Spleen (tissue), 11 donors: ENCODE measurements at regions not wholly inside any gene's neighbourhood (a gene's known extent, or its start where the extent isn't known, plus 50 kb on each side); places are given as distances from the start of the nearest gene placed in this dataset.

Source experiments
- DNase-seq: peaks from one replicate; pipeline ENCODE4 v3.0.0-alpha.2; 2020
- H3K27ac ChIP-seq, 8 donors: fragments of 200-600 bp; sonication (generic) in 7 of 8; 1 replicate in 4 of 8; 2 replicates in 4 of 8; pipeline versions ENCODE4 v1.5.0 to v1.8.0; 2016 to 2021; ENCODE audit warnings: inconsistent platforms in 4 of 8, mild to moderate bottlenecking in 4 of 8, moderate library complexity in 1 of 8
- H3K27me3 ChIP-seq, 7 donors: fragments of 200-600 bp; sonication (generic) in 6 of 7; replicated peaks in 1 of 7; 1 replicate in 4 of 7; 2 replicates in 3 of 7; pipeline versions ENCODE4 v1.5.0 to v1.8.0; 2016 to 2021; ENCODE audit warnings: inconsistent platforms in 3 of 7, mild to moderate bottlenecking in 1 of 7
- H3K36me3 ChIP-seq, 6 donors: fragments of 200-600 bp; sonication (generic) in 5 of 6; 1 replicate in 4 of 6; 2 replicates in 2 of 6; pipeline versions ENCODE4 v1.5.0 to v1.8.0; 2016 to 2021; ENCODE audit warnings: inconsistent platforms in 2 of 6
- H3K4me1 ChIP-seq, 6 donors: fragments of 200-600 bp; sonication (generic) in 5 of 6; 1 replicate in 3 of 6; 2 replicates in 3 of 6; pipeline versions ENCODE4 v1.5.0 to v1.8.0; 2016 to 2021; ENCODE audit warnings: inconsistent platforms in 3 of 6
- H3K4me3 ChIP-seq, 8 donors: fragments of 200-600 bp; sonication (generic) in 7 of 8; 1 replicate in 4 of 8; 2 replicates in 4 of 8; pipeline versions ENCODE4 v1.5.0 to v1.8.0; 2016 to 2021; ENCODE audit warnings: inconsistent platforms in 4 of 8, mild to moderate bottlenecking in 4 of 8, moderate library complexity in 2 of 8
- H3K9me3 ChIP-seq, 8 donors: fragments of 200-600 bp; sonication (generic) in 7 of 8; 1 replicate in 4 of 8; 2 replicates in 4 of 8; pipeline versions ENCODE4 v1.5.0 to v1.8.0; 2016 to 2021; ENCODE audit warnings: inconsistent platforms in 4 of 8
- POLR2A ChIP-seq, 3 donors: fragments of 450-650 bp; IDR thresholded peaks; one replicate each; pipeline ENCODE4 v1.5.1; 2017; ENCODE audit warnings: antibody characterized with exemption in 3 of 3, mild to moderate bottlenecking in 1 of 3
- POLR2AphosphoS5 ChIP-seq, 3 donors: sonication (generic); formaldehyde crosslinking; IDR thresholded peaks; one replicate each; pipeline ENCODE4 v1.5.1; 2017; ENCODE audit warnings: antibody characterized with exemption in 3 of 3
- whole genome bisulfite sequencing, 5 donors: extraction: QIAGEN DNeasy Blood & Tissue Kit in 3 of 5; methylation state at CpG; one replicate each; pipeline versions ENCODE4 v1.1.5 to v1.1.7; 2013 to 2018; 5-methylcytosine and 5-hydroxymethylcytosine counted together
- intact Hi-C: fragments of 100-400 bp; cut with DNase I; formaldehyde crosslinking; loops from one replicate; pipeline ENCODE4 v1.15.0; 2023; ENCODE audit warnings: low total_unique reads
- TF ChIP-seq, protein P1 (sequence below), 11 experiments: fragments of 200-600 bp in 7 of 11; fragments of 450-650 bp in 4 of 11; sonication (generic) in 4 of 11; IDR thresholded peaks in 8 of 11; conservative IDR thresholded peaks in 3 of 11; 1 replicate in 7 of 11; 2 replicates in 4 of 11; pipeline versions ENCODE4 v1.4.0 to v1.8.0; 2016 to 2021; ENCODE audit warnings: antibody characterized with exemption in 11 of 11, inconsistent platforms in 4 of 11, mild to moderate bottlenecking in 1 of 11
- donor health status: healthy with polysubstance abuse.
- donor health status: DM: no; HTN: no; CAD: no; lungs with moderate emphysema.
- donor health status: DM: no; HTN: no; CAD: no.
- donor health status: Bipolar disorder and iron deficiency.
- donor health status: healthy.
- donor health status: DM: no; HTN: no; CAD: no.
- donor health status: DM: yes; HTN: yes; CAD: no.

DNA sequence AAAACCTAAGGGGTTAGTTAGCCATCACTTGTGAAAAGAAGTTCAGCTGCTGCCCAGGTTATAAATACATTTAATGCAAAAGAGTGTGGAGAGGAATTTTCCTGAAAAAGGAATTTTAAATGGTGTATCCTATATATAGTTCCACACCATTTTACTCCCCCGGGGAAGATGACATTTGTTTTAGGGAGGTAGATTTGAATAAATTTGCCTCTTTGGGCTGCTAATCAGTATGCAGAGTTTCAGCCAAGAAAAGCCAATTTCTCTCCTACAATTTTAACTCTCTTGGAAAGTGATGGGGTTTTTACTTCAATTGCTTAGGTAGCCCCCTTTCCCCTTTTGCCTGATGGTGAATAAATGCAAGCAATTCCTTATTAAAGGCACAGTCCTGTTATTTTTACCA, 161.2 kb downstream of the OTOL1 start:
- 55 to 67% (median 66%) methylated on average over 1 of the region's 1 CpG for WGBS, 5 donors
- no peaks in the 10 kb centered on the region for H3K36me3 ChIP-seq
- intact Hi-C loops: no loop called here
- no peaks in the 10 kb centered on the region for H3K4me1 ChIP-seq
- DNase-seq: no peak
- TF ChIP-seq POLR2A (IDR thresholded peaks at IDR 0.05) (no peak), POLR2AphosphoS5 (IDR thresholded peaks at IDR 0.05) (no peak)
- TF ChIP-seq, protein P1, sequence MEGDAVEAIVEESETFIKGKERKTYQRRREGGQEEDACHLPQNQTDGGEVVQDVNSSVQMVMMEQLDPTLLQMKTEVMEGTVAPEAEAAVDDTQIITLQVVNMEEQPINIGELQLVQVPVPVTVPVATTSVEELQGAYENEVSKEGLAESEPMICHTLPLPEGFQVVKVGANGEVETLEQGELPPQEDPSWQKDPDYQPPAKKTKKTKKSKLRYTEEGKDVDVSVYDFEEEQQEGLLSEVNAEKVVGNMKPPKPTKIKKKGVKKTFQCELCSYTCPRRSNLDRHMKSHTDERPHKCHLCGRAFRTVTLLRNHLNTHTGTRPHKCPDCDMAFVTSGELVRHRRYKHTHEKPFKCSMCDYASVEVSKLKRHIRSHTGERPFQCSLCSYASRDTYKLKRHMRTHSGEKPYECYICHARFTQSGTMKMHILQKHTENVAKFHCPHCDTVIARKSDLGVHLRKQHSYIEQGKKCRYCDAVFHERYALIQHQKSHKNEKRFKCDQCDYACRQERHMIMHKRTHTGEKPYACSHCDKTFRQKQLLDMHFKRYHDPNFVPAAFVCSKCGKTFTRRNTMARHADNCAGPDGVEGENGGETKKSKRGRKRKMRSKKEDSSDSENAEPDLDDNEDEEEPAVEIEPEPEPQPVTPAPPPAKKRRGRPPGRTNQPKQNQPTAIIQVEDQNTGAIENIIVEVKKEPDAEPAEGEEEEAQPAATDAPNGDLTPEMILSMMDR (IDR thresholded peaks at IDR 0.05 in 8 of 11, conservative IDR thresholded peaks at IDR 0.05 in 3 of 11): no peak
- H3K27me3 ChIP-seq: no peaks in the 10 kb centered on the region
- no peak overlapping the region for H3K27ac ChIP-seq
- H3K4me3 ChIP-seq: no peak overlapping the region
- no peaks in the 10 kb centered on the region for H3K9me3 ChIP-seq

DNA sequence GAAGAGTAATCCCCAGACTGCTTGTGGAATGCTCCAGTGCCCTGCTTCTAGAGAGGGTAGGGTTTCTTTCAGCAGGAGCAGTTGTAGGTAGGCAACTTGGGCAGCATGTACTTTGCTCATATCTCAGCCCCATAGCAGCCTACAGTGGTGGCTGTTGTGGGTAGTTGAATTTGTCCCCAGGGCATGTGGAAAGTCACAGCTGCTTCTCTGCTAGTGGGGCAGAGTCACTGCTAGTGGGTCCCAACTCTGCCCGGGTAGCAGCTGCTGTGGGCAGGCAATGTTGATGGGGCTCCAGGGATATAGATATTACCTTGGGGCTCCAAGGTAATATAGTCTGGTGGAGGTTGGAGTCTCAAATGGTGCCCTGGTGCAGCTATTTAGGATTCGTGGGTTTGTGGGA, 174.5 kb downstream of the OTOL1 start:
- Histone ChIP-seq H3K36me3 (no peaks in the 10 kb centered on the region), H3K27ac (no peak overlapping the region), H3K9me3 (peaks cover 0 to 23% (median 14%) of the 10 kb centered on the region in 8 donors), H3K4me3 (no peak overlapping the region), H3K27me3 (no peaks in the 10 kb centered on the region), H3K4me1 (no peaks in the 10 kb centered on the region)
- DNase-seq: no peak
- intact Hi-C loops: no loop called here
- 53 to 75% (median 71%) methylated on average over 2 of the region's 2 CpGs for WGBS, 5 donors
- TF ChIP-seq, protein P1 (IDR thresholded peaks at IDR 0.05 in 8 of 11, conservative IDR thresholded peaks at IDR 0.05 in 3 of 11): no peak
- TF ChIP-seq POLR2AphosphoS5 (IDR thresholded peaks at IDR 0.05) (no peak), POLR2A (IDR thresholded peaks at IDR 0.05) (no peak)

DNA sequence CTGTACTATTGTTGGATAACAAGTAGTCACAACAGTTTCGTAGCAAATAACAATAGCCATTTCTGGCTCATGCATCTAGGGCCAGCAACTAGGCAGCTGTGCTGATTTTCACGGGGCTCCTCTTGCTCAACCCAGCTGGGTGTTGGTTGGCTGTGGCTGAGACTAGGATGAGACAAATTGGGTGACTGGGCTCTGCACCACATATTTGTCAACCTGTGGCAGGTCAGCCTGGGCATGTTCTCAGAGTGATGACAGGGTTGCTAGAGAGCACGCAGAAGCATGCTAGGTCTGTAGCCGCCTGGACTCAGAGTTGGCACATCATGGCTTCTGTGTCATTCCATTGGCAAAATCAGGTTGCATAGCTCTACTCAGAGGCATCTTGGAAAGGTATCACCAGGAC, 175.9 kb downstream of the OTOL1 start:
- Histone ChIP-seq H3K4me3 (no peak overlapping the region), H3K36me3 (no peaks in the 10 kb centered on the region), H3K4me1 (no peaks in the 10 kb centered on the region), H3K27me3 (no peaks in the 10 kb centered on the region), H3K27ac (no peak overlapping the region), H3K9me3 (peaks cover 0 to 23% (median 14%) of the 10 kb centered on the region in 8 donors)
- no peak for TF ChIP-seq POLR2AphosphoS5 (IDR thresholded peaks at IDR 0.05)
- no peak for TF ChIP-seq POLR2A (IDR thresholded peaks at IDR 0.05)
- TF ChIP-seq, protein P1 (IDR thresholded peaks at IDR 0.05 in 8 of 11, conservative IDR thresholded peaks at IDR 0.05 in 3 of 11): no peak
- intact Hi-C loops: no loop called here
- DNase-seq: no peak
- 64 to 88% (median 74%) methylated on average over 4 of the region's 4 CpGs for WGBS, 5 donors

DNA sequence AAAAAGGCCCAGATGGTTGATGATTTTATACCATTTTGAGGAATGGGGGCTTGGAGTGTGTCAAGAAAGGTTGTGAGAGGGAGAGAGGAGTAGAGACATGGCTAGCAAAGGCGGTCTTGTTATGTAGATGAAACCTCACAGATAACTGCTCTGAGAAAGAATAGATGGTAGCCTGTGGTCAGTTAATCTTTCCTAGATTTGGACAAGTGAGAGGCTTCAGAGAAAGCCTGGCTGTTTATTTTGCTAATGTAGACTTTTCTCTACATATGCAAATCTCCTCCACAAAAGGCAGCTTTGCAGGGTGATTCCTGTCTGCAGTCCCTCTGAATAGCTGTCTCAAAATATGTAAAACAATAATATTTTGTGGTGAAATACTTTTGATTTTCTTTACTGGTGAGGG, 177.3 kb downstream of the OTOL1 start:
- 85 to 96% (median 94%) methylated on average over 1 of the region's 1 CpG for WGBS, 5 donors
- no peak for DNase-seq
- TF ChIP-seq, protein P1 (IDR thresholded peaks at IDR 0.05 in 8 of 11, conservative IDR thresholded peaks at IDR 0.05 in 3 of 11): no peak
- no peak for TF ChIP-seq POLR2AphosphoS5 (IDR thresholded peaks at IDR 0.05)
- no peak for TF ChIP-seq POLR2A (IDR thresholded peaks at IDR 0.05)
- no peaks in the 10 kb centered on the region for H3K27me3 ChIP-seq
- H3K9me3 ChIP-seq: peaks cover 0 to 22% (median 13%) of the 10 kb centered on the region in 8 donors
- no peak overlapping the region for H3K4me3 ChIP-seq
- no peaks in the 10 kb centered on the region for H3K36me3 ChIP-seq
- H3K4me1 ChIP-seq: no peaks in the 10 kb centered on the region
- intact Hi-C loops: no loop called here
- no peak overlapping the region for H3K27ac ChIP-seq
